ENCODE measurements at regions not wholly inside any gene's neighbourhood (a gene's known extent, or its start where the extent isn't known, plus 50 kb on each side); places are given as distances from the start of the nearest gene placed in this dataset.
"Not testable (repeated sequence)": the region's sequence is repeated elsewhere in the genome, so short reads cannot be mapped to it uniquely, and the experiment has no call there.

DNA sequence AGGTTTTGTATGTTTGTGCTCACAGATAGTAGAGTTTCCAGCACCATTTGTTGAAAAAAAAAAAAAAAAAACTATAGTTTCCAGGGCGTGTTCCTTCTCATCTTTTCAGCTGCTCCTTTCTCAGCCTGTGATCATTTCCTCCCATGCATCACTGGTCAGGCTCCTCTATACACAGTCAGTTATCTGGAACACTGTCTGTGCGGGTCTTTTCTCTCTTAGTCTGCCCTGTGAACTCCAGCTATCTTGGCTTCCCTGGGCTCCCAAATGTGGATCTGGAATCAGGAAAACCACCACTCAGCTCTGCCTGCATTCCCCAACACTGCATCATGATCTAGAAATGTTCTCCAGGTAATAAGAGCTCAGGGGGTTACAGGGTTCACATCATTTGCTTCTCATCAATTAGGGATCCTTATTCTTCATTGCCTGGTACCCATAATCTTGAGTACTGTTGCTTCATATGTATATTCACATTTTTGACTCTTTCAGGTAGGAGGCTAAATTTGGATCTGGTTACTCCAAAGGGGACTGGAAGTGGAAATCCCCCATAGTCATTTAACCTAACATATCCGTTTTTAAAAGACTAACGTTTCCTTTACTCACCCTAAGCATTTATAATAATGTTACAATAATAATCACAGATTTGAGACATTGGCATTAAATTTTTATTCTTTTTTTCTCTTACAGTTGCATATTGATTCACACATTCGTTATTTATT, 221.8 kb upstream of the KLF3 start:
- no peak for DNase-seq

DNA sequence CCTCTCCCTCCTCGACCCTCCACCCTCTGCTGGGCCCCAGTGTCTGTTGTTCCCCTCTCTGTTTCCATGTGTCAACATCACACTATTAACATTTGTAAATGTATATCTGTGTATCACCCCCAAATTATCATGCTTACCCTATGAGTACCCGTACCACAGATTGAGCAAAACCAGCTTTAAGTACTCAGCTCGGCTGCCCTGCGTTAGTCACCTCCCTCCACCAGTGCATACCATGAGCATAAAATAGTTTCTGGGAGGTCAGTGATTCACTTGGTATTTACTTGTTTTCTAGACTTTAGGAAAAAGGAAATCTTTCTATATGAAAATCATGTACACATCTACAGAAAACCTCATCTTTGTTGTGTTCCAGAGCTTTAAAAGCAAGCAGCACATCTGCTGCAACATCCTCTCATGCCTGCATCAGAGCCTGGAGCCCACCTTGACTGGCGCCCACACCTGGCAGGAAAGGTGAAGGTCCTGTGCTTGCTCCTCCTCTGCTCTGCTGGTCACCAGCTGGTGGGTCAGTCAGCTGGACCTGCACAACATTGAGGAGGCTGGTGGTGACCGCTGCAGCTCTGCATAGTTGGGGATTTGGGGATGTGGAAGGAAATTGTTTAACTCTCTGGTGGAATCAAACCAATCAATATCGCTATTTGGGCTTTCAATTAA, 214.4 kb upstream of the KLF3 start:
- no peak for DNase-seq

GRCh38 chr4:38452009-38452408, 212.0 kb upstream of the KLF3 start:
- DNase-seq: no peak

DNA sequence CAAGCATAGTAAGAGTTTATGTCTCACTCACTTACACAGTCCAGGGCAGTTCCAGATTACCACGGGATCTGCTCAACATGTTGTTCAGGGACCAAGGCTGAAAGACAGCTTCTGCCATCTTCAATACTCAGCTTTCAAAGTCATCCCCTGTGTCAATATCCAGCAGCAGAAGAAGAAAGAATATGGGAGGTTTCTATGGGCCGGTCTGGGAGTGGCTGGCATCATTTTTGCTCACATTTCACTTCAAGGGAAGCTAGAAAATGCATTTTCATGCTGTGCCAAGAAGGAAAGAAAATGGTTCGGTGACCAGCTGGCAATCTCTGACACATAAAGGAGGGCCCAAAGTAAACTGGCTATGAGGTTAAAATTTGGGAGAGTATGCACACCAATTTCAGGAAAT, 211.5 kb upstream of the KLF3 start:
- no peak for DNase-seq

DNA sequence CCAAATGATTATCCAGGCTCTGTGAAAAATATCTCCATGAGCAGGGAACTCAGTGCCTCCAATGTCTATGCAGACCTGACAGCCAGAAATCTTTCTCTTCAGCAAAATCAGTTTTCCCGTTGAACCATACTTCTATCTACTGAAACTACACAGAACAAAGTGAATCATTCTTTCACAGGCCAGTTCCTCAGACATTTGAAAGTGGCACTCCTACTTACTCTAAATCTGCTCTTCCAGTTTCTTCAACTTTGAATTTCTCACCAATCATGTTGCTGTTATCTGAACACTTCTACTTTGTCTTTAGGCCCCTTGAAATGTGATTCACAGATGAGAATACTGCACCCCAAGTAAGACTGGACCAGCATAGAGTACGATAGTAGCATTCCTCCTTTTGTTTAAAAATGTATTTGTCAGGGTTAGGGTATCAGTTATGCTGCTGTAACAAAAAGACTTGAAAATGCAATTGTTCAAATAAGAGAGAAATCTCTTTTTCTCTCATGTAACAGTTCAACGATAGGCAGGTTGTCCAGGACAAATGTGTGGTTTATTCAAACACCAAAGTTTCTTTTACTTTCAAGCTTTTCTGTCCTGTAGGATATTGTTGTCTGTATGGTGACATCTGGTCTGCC, 210.6 kb upstream of the KLF3 start:
- no peak for DNase-seq

DNA sequence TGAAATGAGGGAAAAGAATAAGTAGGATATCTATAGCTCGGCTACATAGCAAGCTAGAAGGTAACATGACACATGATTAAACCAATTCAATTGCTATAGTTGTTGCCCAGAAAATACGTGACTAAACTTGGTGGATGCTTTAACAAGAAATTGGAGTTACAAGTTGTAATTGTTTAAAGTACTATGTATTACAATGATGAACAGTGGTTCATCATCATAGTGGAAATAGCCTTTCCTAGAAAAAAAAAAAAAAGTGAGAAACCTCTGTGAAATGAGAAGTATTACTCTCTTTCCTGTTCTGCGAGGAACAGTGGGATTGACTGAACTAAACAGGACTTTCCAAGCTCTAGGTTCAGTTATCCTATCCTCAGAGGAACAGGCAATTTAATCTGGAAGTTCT, 209.7 kb upstream of the KLF3 start:
- DNase-seq: no peak

GRCh38 chr4:38455092-38455862, 208.7 kb upstream of the KLF3 start:
- no peak for DNase-seq

- DNase-seq: no peak
Observed at GRCh38 chr4:38456096-38456495, 207.9 kb upstream of the KLF3 start.

DNA sequence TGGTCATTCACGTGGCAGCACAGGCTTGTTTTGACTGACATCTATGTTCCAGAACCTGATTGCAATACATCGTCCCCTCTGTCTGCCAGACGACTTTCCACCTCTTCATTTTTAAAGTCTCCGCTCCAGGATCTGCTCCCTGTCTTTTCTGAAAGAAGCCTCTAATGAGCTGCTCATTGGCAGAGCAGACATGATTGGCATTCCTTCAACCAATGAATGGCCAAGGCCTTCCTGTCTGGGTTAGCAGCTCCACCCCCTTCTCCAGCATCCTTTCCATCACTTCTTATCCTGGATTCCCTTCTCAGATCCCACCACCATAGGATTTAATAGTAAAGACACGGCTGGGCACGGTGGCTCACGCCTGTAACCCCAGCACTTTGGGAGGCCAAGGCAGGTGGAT, 202.7 kb upstream of the KLF3 start:
- DNase-seq: no peak

GRCh38 chr4:38462367-38463055, 201.5 kb upstream of the KLF3 start:
- no peak for DNase-seq

GRCh38 chr4:38463268-38463958, 200.6 kb upstream of the KLF3 start:
- no peak for DNase-seq

- DNase-seq: no peak
Observed at GRCh38 chr4:38464328-38464727, 199.7 kb upstream of the KLF3 start.

- no peak for DNase-seq
Observed at GRCh38 chr4:38466401-38466800, 197.6 kb upstream of the KLF3 start.

GRCh38 chr4:38467296-38467695, 196.7 kb upstream of the KLF3 start:
- DNase-seq: no peak

DNA sequence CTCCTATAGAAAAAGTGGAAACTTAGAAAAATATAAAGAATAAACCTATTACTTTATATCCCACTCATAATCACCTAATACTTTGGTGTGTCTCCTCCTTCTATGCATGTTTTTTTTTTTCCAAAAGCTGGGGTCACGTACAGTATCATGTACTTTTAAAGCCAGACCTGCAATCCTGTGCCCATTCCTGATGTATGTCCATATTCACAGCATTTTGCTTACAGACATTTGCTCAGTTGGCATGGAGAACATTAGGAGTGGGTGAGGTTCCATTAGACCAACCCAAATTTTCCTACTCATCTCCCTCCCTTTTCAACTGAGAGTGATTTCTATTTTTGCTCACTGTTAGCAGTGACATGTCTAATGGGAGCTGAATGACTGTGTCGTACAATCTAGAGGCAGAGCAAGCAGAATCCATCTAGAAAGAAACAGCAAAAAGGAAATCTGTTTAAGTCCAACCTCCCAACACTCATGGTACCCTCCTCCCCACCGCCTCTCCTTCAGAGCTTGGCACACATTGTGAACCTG, 195.6 kb upstream of the KLF3 start:
- no peak for DNase-seq

GRCh38 chr4:38469410-38469809, 194.6 kb upstream of the KLF3 start:
- no peak for DNase-seq

GRCh38 chr4:38470735-38471262, 193.2 kb upstream of the KLF3 start:
- DNase-seq: no peak

DNA sequence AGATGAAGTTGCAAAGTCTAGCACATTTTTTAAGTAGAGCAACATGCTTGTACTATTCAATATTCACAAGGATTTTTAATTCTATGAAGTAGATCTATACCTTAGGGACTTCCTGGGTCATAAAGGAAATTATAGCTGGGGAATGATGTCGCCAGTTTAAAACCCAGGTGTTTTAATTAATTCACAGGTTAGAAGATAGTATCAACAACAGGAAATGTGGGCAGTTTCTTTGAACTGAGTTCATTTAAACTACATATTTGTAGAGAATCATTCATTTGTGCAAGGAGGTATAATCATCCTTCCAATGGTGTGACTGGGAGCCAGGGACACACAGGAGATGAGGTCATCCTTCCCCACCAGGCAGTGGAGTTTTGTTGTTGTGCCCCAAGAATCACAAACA, 181.3 kb upstream of the KLF3 start:
- no peak for DNase-seq

DNA sequence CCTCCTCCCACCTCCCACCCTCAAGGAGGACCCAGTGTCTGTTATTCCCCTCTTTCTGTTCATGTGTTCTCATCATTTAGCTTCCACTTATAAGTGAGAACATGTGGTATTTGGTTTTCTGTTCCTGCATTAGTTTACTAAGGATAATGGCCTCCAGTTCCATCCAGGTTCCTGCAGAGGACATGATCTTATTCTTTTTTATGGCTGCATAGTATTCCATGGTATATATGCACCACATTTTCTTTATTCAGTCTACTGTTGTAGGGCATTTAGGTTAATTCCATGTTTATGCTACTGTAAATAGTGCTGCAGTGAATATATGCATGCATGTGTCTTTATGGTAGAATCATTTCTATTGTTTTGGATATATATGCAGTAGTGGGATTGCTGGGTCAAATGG, 180.4 kb upstream of the KLF3 start:
- DNase-seq: not testable (repeated sequence)

GRCh38 chr4:38489011-38489861, 174.8 kb upstream of the KLF3 start:
- no peak for DNase-seq

Measured in CD4-positive, alpha-beta T cell treated with Interleukin-1 beta for 1 hour (primary cell).